ENCODE measurements at regions not wholly inside any gene's neighbourhood (a gene's known extent, or its start where the extent isn't known, plus 50 kb on each side); places are given as distances from the start of the nearest gene placed in this dataset.

GRCh38 chrX:36501169-36501702 lies 506.9 kb upstream of the FAM47C start:
- Mint-ChIP-seq H3K4me3 (no peak overlapping the region), H3K27ac (no peak overlapping the region)

GRCh38 chrX:36504625-36505024 lies 503.5 kb upstream of the FAM47C start:
- peaks cover 17% of the 10 kb centered on the region for H3K9me3 Mint-ChIP-seq
- TF ChIP-seq CTCF (IDR thresholded peaks at IDR 0.05): no peak
- H3K27me3 Mint-ChIP-seq (ENCODE audit: insufficient read depth): no peaks in the 10 kb centered on the region
- no peak for DNase-seq
- no peak overlapping the region for H3K27ac Mint-ChIP-seq
- no peaks in the 10 kb centered on the region for H3K36me3 Mint-ChIP-seq (ENCODE audit: low read depth)
- no peak overlapping the region for H3K4me3 Mint-ChIP-seq
- no peaks in the 10 kb centered on the region for H3K4me1 Mint-ChIP-seq (ENCODE audit: low read depth)

More at GRCh38 chrX:36501169-36501702, 506.9 kb upstream of the FAM47C start:
- DNase-seq: no peak
- TF ChIP-seq CTCF (IDR thresholded peaks at IDR 0.05): no peak
- Mint-ChIP-seq H3K36me3 (ENCODE audit: low read depth) (no peaks in the 10 kb centered on the region), H3K27me3 (ENCODE audit: insufficient read depth) (no peaks in the 10 kb centered on the region), H3K9me3 (no peaks in the 10 kb centered on the region; the same call in 1 of the 2 replicates), H3K4me1 (ENCODE audit: low read depth) (no peaks in the 10 kb centered on the region)

- TF ChIP-seq CTCF (IDR thresholded peaks at IDR 0.05): no peak
- Mint-ChIP-seq H3K27me3 (ENCODE audit: insufficient read depth) (no peaks in the 10 kb centered on the region), H3K9me3 (peaks cover 17% of the 10 kb centered on the region), H3K36me3 (ENCODE audit: low read depth) (no peaks in the 10 kb centered on the region), H3K4me1 (ENCODE audit: low read depth) (no peaks in the 10 kb centered on the region), H3K27ac (no peak overlapping the region), H3K4me3 (no peak overlapping the region)
- DNase-seq: no peak
Measured at GRCh38 chrX:36508042-36508441, 500.1 kb upstream of the FAM47C start.

- no peak for TF ChIP-seq CTCF (IDR thresholded peaks at IDR 0.05)
- Mint-ChIP-seq H3K4me3 (no peak overlapping the region), H3K9me3 (peaks cover 17% of the 10 kb centered on the region), H3K27ac (no peak overlapping the region), H3K36me3 (ENCODE audit: low read depth) (no peaks in the 10 kb centered on the region), H3K4me1 (ENCODE audit: low read depth) (no peaks in the 10 kb centered on the region), H3K27me3 (ENCODE audit: insufficient read depth) (no peaks in the 10 kb centered on the region)
- DNase-seq: no peak
Measured at GRCh38 chrX:36510736-36511135, 497.4 kb upstream of the FAM47C start.

GRCh38 chrX:36528661-36529060 lies 479.5 kb upstream of the FAM47C start:
- H3K27me3 Mint-ChIP-seq (ENCODE audit: insufficient read depth): no peaks in the 10 kb centered on the region
- H3K4me3 Mint-ChIP-seq: no peak overlapping the region
- H3K36me3 Mint-ChIP-seq (ENCODE audit: low read depth): no peaks in the 10 kb centered on the region
- H3K4me1 Mint-ChIP-seq (ENCODE audit: low read depth): no peaks in the 10 kb centered on the region
- no peak for DNase-seq
- no peak for TF ChIP-seq CTCF (IDR thresholded peaks at IDR 0.05)
- no peak overlapping the region for H3K27ac Mint-ChIP-seq
- H3K9me3 Mint-ChIP-seq: no peaks in the 10 kb centered on the region; the same call in none of the 2 replicates

GRCh38 chrX:36534900-36535299 lies 473.3 kb upstream of the FAM47C start:
- no peak for TF ChIP-seq CTCF (IDR thresholded peaks at IDR 0.05)
- Mint-ChIP-seq H3K9me3 (peaks cover 10% of the 10 kb centered on the region), H3K27ac (no peak overlapping the region), H3K4me3 (no peak overlapping the region), H3K27me3 (ENCODE audit: insufficient read depth) (no peaks in the 10 kb centered on the region), H3K36me3 (ENCODE audit: low read depth) (no peaks in the 10 kb centered on the region), H3K4me1 (ENCODE audit: low read depth) (no peaks in the 10 kb centered on the region)
- no peak for DNase-seq
